ENCODE measurements at regions not wholly inside any gene's neighbourhood (a gene's known extent, or its start where the extent isn't known, plus 50 kb on each side); places are given as distances from the start of the nearest gene placed in this dataset.

GRCh38 chr12:41683513-41684240, 461.0 kb downstream of the GXYLT1 start:
- H3K4me3 ChIP-seq: no peak overlapping the region
- TF ChIP-seq FOXP2 (optimal IDR thresholded peaks at IDR 0.05; ENCODE audit: control extremely low read depth, extremely low read length, insufficient read depth) (no peak), POLR2AphosphoS5 (IDR thresholded peaks at IDR 0.05; ENCODE audit: borderline replicate concordance, low read depth, low read length) (no peak), EZH2 (IDR thresholded peaks at IDR 0.05) (no peak)

GRCh38 chr12:41683023-41683422, 461.7 kb downstream of the GXYLT1 start:
- DNase-seq (ENCODE audit: low read depth, low spot score): no peak
- TF ChIP-seq FOXP2 (optimal IDR thresholded peaks at IDR 0.05; ENCODE audit: control extremely low read depth, extremely low read length, insufficient read depth) (no peak), POLR2AphosphoS5 (IDR thresholded peaks at IDR 0.05; ENCODE audit: borderline replicate concordance, low read depth, low read length) (no peak), EZH2 (IDR thresholded peaks at IDR 0.05) (no peak)
- Histone ChIP-seq H3K36me3 (ENCODE audit: insufficient read depth, low read length) (no peaks in the 10 kb centered on the region), H3K9ac (ENCODE audit: insufficient read length) (no peak overlapping the region), H3K27ac (no peak overlapping the region), H3K4me3 (no peak overlapping the region), H3K9me3 (ENCODE audit: low read depth, low read length) (no peaks in the 10 kb centered on the region)

More at GRCh38 chr12:41683513-41684240, 461.0 kb downstream of the GXYLT1 start:
- Histone ChIP-seq H3K36me3 (ENCODE audit: insufficient read depth, low read length) (no peaks in the 10 kb centered on the region), H3K9ac (ENCODE audit: insufficient read length) (no peak overlapping the region), H3K9me3 (ENCODE audit: low read depth, low read length) (no peaks in the 10 kb centered on the region), H3K27ac (no peak overlapping the region)
- no peak for DNase-seq (ENCODE audit: low read depth, low spot score)

- TF ChIP-seq POLR2AphosphoS5 (IDR thresholded peaks at IDR 0.05; ENCODE audit: borderline replicate concordance, low read depth, low read length): no peak
- TF ChIP-seq FOXP2 (optimal IDR thresholded peaks at IDR 0.05; ENCODE audit: control extremely low read depth, extremely low read length, insufficient read depth): no peak
- TF ChIP-seq EZH2 (IDR thresholded peaks at IDR 0.05): no peak
- no peak for DNase-seq (ENCODE audit: low read depth, low spot score)
- H3K4me3 ChIP-seq: no peak overlapping the region
- no peak overlapping the region for H3K9ac ChIP-seq (ENCODE audit: insufficient read length)
- no peaks in the 10 kb centered on the region for H3K9me3 ChIP-seq (ENCODE audit: low read depth, low read length)
- no peak overlapping the region for H3K27ac ChIP-seq
- no peaks in the 10 kb centered on the region for H3K36me3 ChIP-seq (ENCODE audit: insufficient read depth, low read length)
Observed at GRCh38 chr12:41681898-41682297, 462.8 kb downstream of the GXYLT1 start.

- Histone ChIP-seq H3K9ac (ENCODE audit: insufficient read length) (no peak overlapping the region), H3K4me3 (no peak overlapping the region), H3K36me3 (ENCODE audit: insufficient read depth, low read length) (no peaks in the 10 kb centered on the region), H3K27ac (no peak overlapping the region), H3K9me3 (ENCODE audit: low read depth, low read length) (no peaks in the 10 kb centered on the region)
- TF ChIP-seq EZH2 (IDR thresholded peaks at IDR 0.05): no peak
- no peak for TF ChIP-seq FOXP2 (optimal IDR thresholded peaks at IDR 0.05; ENCODE audit: control extremely low read depth, extremely low read length, insufficient read depth)
- no peak for TF ChIP-seq POLR2AphosphoS5 (IDR thresholded peaks at IDR 0.05; ENCODE audit: borderline replicate concordance, low read depth, low read length)
- DNase-seq (ENCODE audit: low read depth, low spot score): no peak
Observed at GRCh38 chr12:41680155-41680554, 464.5 kb downstream of the GXYLT1 start.

- TF ChIP-seq POLR2AphosphoS5 (IDR thresholded peaks at IDR 0.05; ENCODE audit: borderline replicate concordance, low read depth, low read length) (no peak), EZH2 (IDR thresholded peaks at IDR 0.05) (no peak), FOXP2 (optimal IDR thresholded peaks at IDR 0.05; ENCODE audit: control extremely low read depth, extremely low read length, insufficient read depth) (no peak)
- H3K4me3 ChIP-seq: peak overlapping the region; percentile 71
- no peaks in the 10 kb centered on the region for H3K36me3 ChIP-seq (ENCODE audit: insufficient read depth, low read length)
- peak overlapping the region; percentile 59 for H3K9ac ChIP-seq (ENCODE audit: insufficient read length)
- no peaks in the 10 kb centered on the region for H3K9me3 ChIP-seq (ENCODE audit: low read depth, low read length)
- DNase-seq (ENCODE audit: low read depth, low spot score): peak; percentile 88
- H3K27ac ChIP-seq: peak overlapping the region; percentile 92
Observed at GRCh38 chr12:41663598-41664265, 475.6 kb downstream of the PDZRN4 start.

GRCh38 chr12:41661141-41661765, 473.1 kb downstream of the PDZRN4 start:
- Histone ChIP-seq H3K9me3 (ENCODE audit: low read depth, low read length) (no peaks in the 10 kb centered on the region), H3K4me3 (no peak overlapping the region), H3K27ac (no peak overlapping the region), H3K9ac (ENCODE audit: insufficient read length) (no peak overlapping the region), H3K36me3 (ENCODE audit: insufficient read depth, low read length) (no peaks in the 10 kb centered on the region)
- DNase-seq (ENCODE audit: low read depth, low spot score): no peak
- TF ChIP-seq FOXP2 (optimal IDR thresholded peaks at IDR 0.05; ENCODE audit: control extremely low read depth, extremely low read length, insufficient read depth) (no peak), EZH2 (IDR thresholded peaks at IDR 0.05) (no peak), POLR2AphosphoS5 (IDR thresholded peaks at IDR 0.05; ENCODE audit: borderline replicate concordance, low read depth, low read length) (no peak)

- H3K36me3 ChIP-seq (ENCODE audit: insufficient read depth, low read length): no peaks in the 10 kb centered on the region
- TF ChIP-seq POLR2AphosphoS5 (IDR thresholded peaks at IDR 0.05; ENCODE audit: borderline replicate concordance, low read depth, low read length) (no peak), FOXP2 (optimal IDR thresholded peaks at IDR 0.05; ENCODE audit: control extremely low read depth, extremely low read length, insufficient read depth) (no peak), EZH2 (IDR thresholded peaks at IDR 0.05) (no peak)
- no peak for DNase-seq (ENCODE audit: low read depth, low spot score)
Observed at GRCh38 chr12:41656454-41656853, 468.3 kb downstream of the PDZRN4 start.

More at GRCh38 chr12:41656454-41656853, 468.3 kb downstream of the PDZRN4 start:
- Histone ChIP-seq H3K9ac (ENCODE audit: insufficient read length) (no peak overlapping the region), H3K9me3 (ENCODE audit: low read depth, low read length) (no peaks in the 10 kb centered on the region), H3K4me3 (no peak overlapping the region), H3K27ac (no peak overlapping the region)

All from SK-N-MC (cell line).